ENCODE measurements at regions not wholly inside any gene's neighbourhood (a gene's known extent, or its start where the extent isn't known, plus 50 kb on each side); places are given as distances from the start of the nearest gene placed in this dataset.

DNA sequence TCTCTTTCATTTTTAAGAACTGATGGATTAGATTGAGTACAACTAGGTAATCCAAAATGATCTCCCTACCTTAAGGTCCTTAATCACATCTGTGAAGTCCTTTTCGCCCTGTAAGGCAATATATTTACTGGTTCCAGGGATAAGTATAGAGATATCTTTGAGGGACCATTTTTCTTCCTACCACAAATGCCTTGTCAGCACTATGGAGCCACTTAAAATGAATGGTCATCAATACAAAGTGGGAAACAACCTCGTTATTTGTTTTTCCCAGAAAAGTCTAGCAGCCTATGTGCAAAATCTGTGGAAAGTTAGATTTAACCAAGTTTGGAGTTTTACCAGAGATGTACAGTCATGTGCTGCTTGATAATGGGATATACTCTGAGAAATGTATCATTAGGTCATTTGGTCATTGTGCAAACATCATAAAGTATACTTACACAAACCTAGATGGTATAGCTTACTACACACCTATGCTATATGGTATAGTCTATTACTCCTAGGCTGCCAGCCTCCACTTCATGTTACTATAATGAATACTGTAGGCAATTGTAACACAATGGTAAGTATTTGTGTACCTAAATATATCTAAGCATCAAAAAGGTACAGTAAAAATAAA, 366.2 kb upstream of the TMEM229A start:
- no peak for DNase-seq (ENCODE audit: low read depth in 2 of 2)
- TF ChIP-seq, protein P1, sequence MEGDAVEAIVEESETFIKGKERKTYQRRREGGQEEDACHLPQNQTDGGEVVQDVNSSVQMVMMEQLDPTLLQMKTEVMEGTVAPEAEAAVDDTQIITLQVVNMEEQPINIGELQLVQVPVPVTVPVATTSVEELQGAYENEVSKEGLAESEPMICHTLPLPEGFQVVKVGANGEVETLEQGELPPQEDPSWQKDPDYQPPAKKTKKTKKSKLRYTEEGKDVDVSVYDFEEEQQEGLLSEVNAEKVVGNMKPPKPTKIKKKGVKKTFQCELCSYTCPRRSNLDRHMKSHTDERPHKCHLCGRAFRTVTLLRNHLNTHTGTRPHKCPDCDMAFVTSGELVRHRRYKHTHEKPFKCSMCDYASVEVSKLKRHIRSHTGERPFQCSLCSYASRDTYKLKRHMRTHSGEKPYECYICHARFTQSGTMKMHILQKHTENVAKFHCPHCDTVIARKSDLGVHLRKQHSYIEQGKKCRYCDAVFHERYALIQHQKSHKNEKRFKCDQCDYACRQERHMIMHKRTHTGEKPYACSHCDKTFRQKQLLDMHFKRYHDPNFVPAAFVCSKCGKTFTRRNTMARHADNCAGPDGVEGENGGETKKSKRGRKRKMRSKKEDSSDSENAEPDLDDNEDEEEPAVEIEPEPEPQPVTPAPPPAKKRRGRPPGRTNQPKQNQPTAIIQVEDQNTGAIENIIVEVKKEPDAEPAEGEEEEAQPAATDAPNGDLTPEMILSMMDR (IDR thresholded peaks at IDR 0.05; ENCODE audit: low read depth, low read length) = no peak
- no peak overlapping the region for H3K4me3 ChIP-seq (replicated peaks in 1 of 2; ENCODE audit: low read depth in 2 of 2, low read length in 2 of 2)

DNA sequence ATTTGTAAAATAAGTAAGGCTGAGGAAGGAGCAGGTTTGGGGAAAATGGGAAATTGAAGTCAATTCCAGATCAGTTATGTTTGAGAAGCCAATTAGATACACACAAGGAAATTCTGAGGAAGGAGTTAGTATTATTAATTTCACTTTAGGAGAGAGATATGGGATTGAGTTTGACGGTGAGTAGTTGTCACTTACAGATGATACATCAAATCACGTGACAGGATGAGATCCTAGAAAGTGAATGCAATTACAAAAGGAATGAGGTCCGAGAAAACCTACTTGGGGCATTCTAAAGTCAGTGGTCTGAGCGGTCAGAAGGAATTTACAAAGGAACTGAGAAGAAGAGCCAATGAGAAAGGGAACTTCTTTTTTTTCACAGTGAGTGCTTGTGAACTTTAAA, 364.3 kb upstream of the TMEM229A start:
- no peak overlapping the region for H3K4me3 ChIP-seq (replicated peaks in 1 of 2; ENCODE audit: low read depth in 2 of 2, low read length in 2 of 2)
- TF ChIP-seq, protein P1 (IDR thresholded peaks at IDR 0.05; ENCODE audit: low read depth, low read length) = no peak
- DNase-seq (ENCODE audit: low read depth in 2 of 2) = no peak

DNA sequence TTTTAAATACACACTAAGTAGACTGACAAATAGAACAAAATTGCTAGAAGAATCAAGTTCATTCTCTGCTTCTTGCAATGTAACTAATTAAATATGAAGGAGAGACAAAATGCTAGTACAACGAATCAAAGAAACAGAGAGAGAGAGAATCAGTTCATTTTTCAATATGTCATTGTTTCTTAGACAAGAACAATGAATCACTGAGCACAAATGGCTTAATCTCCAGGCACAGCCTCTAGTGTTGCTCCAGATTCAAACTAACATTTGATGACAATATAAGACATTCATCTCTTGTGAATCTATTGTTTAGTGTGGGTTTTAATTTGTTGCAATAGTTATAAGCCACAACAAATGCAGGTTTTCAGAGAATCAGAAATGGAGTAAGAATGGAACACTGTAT, 357.4 kb upstream of the TMEM229A start:
- DNase-seq (ENCODE audit: low read depth in 2 of 2) = no peak
- TF ChIP-seq, protein P1 (IDR thresholded peaks at IDR 0.05; ENCODE audit: low read depth, low read length) = no peak
- H3K4me3 ChIP-seq (replicated peaks in 1 of 2; ENCODE audit: low read depth in 2 of 2, low read length in 2 of 2) = no peak overlapping the region

DNA sequence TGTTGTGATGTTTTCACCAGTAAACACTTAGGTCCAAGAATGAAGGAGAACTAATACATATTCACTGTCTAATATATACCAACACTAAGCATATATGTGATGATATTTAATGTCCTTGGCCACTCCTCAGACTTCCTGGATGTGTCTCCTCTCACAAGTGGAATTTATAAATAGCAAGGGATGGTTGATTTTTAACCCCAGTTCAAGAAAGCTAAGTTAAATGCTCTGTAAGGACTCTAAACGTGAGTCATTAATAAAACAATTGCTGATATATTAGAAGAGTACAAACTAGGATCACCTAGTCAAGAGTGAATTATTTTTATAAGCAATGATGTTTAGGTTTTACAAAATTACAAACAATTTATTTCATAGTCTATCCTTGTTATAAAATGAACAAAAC, 355.9 kb upstream of the TMEM229A start:
- TF ChIP-seq, protein P1 (IDR thresholded peaks at IDR 0.05; ENCODE audit: low read depth, low read length) = no peak
- DNase-seq (ENCODE audit: low read depth in 2 of 2) = no peak
- no peak overlapping the region for H3K4me3 ChIP-seq (replicated peaks in 1 of 2; ENCODE audit: low read depth in 2 of 2, low read length in 2 of 2)

DNA sequence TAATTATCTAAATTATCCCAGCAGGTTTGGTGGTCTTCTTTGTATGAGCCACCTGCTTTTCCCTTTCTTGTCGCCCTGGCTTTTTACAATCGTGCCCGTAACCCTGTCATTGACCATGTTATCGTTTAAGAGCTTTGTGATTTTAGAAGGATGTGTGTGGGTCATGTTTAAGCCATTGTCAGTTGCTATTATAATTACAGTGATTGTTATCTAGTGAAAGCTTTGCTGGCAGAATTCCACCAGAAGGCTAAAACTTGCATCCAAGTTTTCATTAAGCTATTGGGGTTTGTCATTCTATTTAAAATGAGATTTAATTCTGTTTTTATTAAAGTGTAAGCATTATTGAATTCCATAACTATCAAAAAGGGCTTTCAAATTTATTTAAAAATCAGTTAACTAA, 354.2 kb upstream of the TMEM229A start:
- DNase-seq (ENCODE audit: low read depth in 2 of 2) = no peak
- TF ChIP-seq, protein P1 (IDR thresholded peaks at IDR 0.05; ENCODE audit: low read depth, low read length) = no peak
- no peak overlapping the region for H3K4me3 ChIP-seq (replicated peaks in 1 of 2; ENCODE audit: low read depth in 2 of 2, low read length in 2 of 2)

DNA sequence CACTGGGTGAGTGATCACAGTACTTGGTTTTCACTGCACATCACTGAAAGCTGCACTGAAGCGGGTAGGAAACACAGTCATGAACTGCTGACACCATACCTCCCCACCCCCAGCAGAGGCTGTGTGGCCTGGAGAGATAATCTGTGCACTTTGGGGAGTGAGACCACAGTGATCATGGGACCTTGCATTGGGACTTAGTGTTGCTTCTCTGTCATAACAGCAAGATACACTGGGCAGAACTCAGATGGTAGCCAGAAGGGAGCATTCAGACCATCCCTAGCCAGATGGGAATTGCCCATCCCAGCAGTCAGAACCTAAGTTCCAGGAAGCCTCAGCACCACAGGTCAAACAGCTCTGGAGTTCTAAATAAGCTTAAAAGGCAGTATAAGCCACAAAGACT, 346.4 kb upstream of the TMEM229A start:
- no peak overlapping the region for H3K4me3 ChIP-seq (replicated peaks in 1 of 2; ENCODE audit: low read depth in 2 of 2, low read length in 2 of 2)
- DNase-seq (ENCODE audit: low read depth in 2 of 2) = no peak
- TF ChIP-seq, protein P1 (IDR thresholded peaks at IDR 0.05; ENCODE audit: low read depth, low read length) = no peak

DNA sequence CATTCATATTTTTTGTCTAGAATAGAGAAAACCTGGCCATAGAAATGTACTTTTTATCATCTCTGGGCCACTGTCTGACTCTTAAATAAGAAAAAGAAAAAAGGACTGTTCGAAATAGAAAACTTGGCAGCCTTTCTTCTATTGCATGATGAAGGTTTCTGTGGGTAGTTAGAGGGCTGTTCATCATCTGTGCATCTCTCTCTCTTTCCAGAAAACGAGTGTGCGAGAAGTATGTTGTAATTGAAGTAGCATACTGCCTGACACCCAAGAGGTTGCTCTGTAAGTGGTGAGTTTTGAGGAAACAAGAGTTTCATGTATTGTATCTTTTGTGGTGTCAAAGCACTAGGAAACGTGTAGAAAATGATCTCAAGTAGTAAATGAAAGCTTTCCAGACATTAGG, 343.2 kb upstream of the TMEM229A start:
- no peak overlapping the region for H3K4me3 ChIP-seq (replicated peaks in 1 of 2; ENCODE audit: low read depth in 2 of 2, low read length in 2 of 2)
- DNase-seq (ENCODE audit: low read depth in 2 of 2) = no peak
- TF ChIP-seq, protein P1 (IDR thresholded peaks at IDR 0.05; ENCODE audit: low read depth, low read length) = no peak
